ENCODE measurements at regions not wholly inside any gene's neighbourhood (a gene's known extent, or its start where the extent isn't known, plus 50 kb on each side); places are given as distances from the start of the nearest gene placed in this dataset.

- H3K36me3 Mint-ChIP-seq (ENCODE audit: low read depth) = no peaks in the 10 kb centered on the region
Observed at GRCh38 chr21:15138490-15138889, 73.7 kb upstream of the NRIP1 start.

GRCh38 chr21:15139898-15140297, 75.1 kb upstream of the NRIP1 start:
- no peaks in the 10 kb centered on the region for H3K36me3 Mint-ChIP-seq (ENCODE audit: low read depth)
- Histone ChIP-seq H3F3A (replicated peaks; ENCODE audit: low read depth) (no peaks in the 10 kb centered on the region), H3K4me1 (ENCODE audit: insufficient read depth) (no peaks in the 10 kb centered on the region), H3K4me2 (no peak overlapping the region), H3K9me2 (ENCODE audit: insufficient read depth) (no peaks in the 10 kb centered on the region), H4K20me1 (replicated peaks; ENCODE audit: insufficient read depth) (no peaks in the 10 kb centered on the region), H3K36me3 (ENCODE audit: insufficient read depth) (no peaks in the 10 kb centered on the region), H3K27me3 (ENCODE audit: insufficient read depth) (no peaks in the 10 kb centered on the region), H2AFZ (no peak overlapping the region), H3K27ac (ENCODE audit: low read depth) (no peak overlapping the region), H3K79me2 (replicated peaks; ENCODE audit: insufficient read depth) (no peaks in the 10 kb centered on the region), H3K4me3 (no peak overlapping the region)
- TF ChIP-seq ETS1 (IDR thresholded peaks at IDR 0.05) = no peak
- no peak for TF ChIP-seq STAT1 (IDR thresholded peaks at IDR 0.05; ENCODE audit: unreplicated experiment)
- no peak for TF ChIP-seq EZH2phosphoT487 (IDR thresholded peaks at IDR 0.05; ENCODE audit: unreplicated experiment)
- no peak for TF ChIP-seq ZNF331 (CRISPR knock-in tag; IDR thresholded peaks at IDR 0.05; ENCODE audit: low read depth)
- DNase-seq (ENCODE audit: low spot score) (no peak), ATAC-seq (no peak)
- no peaks in the 10 kb centered on the region for H3K27me3 Mint-ChIP-seq (ENCODE audit: insufficient read depth, low read depth, poor library complexity)
- no peaks in the 10 kb centered on the region for H3K4me1 Mint-ChIP-seq
- no peaks in the 10 kb centered on the region for H3K9me3 Mint-ChIP-seq
- H3K4me3 Mint-ChIP-seq = no peak overlapping the region
- H3K27ac Mint-ChIP-seq = no peak overlapping the region

More at GRCh38 chr21:15138490-15138889, 73.7 kb upstream of the NRIP1 start:
- Histone ChIP-seq H3K9me2 (ENCODE audit: insufficient read depth) (0 out of 2 replicates have a peak, but pooled peaks cover under 1% of the 10 kb centered on the region), H3K36me3 (ENCODE audit: insufficient read depth) (no peaks in the 10 kb centered on the region), H3K27ac (ENCODE audit: low read depth) (no peak overlapping the region), H3K79me2 (replicated peaks; ENCODE audit: insufficient read depth) (no peaks in the 10 kb centered on the region), H3K4me3 (no peak overlapping the region), H3F3A (replicated peaks; ENCODE audit: low read depth) (no peaks in the 10 kb centered on the region), H4K20me1 (replicated peaks; ENCODE audit: insufficient read depth) (no peaks in the 10 kb centered on the region), H3K27me3 (ENCODE audit: insufficient read depth) (no peaks in the 10 kb centered on the region), H3K4me1 (ENCODE audit: insufficient read depth) (no peaks in the 10 kb centered on the region), H3K4me2 (no peak overlapping the region), H2AFZ (no peak overlapping the region; the same call in 1 of the 2 replicates)
- no peaks in the 10 kb centered on the region for H3K4me1 Mint-ChIP-seq
- no peaks in the 10 kb centered on the region for H3K27me3 Mint-ChIP-seq (ENCODE audit: insufficient read depth, low read depth, poor library complexity)
- H3K9me3 Mint-ChIP-seq = no peaks in the 10 kb centered on the region
- H3K4me3 Mint-ChIP-seq = no peak overlapping the region
- H3K27ac Mint-ChIP-seq = no peak overlapping the region
- TF ChIP-seq NANOG (IDR thresholded peaks at IDR 0.05; ENCODE audit: borderline replicate concordance) = no peak
- no peak for TF ChIP-seq CREB1 (CRISPR knock-in tag; IDR thresholded peaks at IDR 0.05; ENCODE audit: low read depth)
- TF ChIP-seq EZH2 (IDR thresholded peaks at IDR 0.05; ENCODE audit: low read depth, unreplicated experiment) = no peak
- TF ChIP-seq EZH2phosphoT487 (IDR thresholded peaks at IDR 0.05; ENCODE audit: unreplicated experiment) = no peak
- no peak for DNase-seq (ENCODE audit: low spot score)
- no peak for ATAC-seq

GRCh38 chr21:15140321-15141019, 75.7 kb upstream of the NRIP1 start:
- no peaks in the 10 kb centered on the region for H3K4me1 Mint-ChIP-seq
- no peak for DNase-seq (ENCODE audit: low spot score)

More at GRCh38 chr21:15140321-15141019, 75.7 kb upstream of the NRIP1 start:
- H3K27me3 ChIP-seq (ENCODE audit: insufficient read depth) = no peaks in the 10 kb centered on the region
- no peak overlapping the region for H2AFZ ChIP-seq
- H3K4me1 ChIP-seq (ENCODE audit: insufficient read depth) = no peaks in the 10 kb centered on the region
- H4K20me1 ChIP-seq (replicated peaks; ENCODE audit: insufficient read depth) = no peaks in the 10 kb centered on the region
- Mint-ChIP-seq H3K27ac (no peak overlapping the region), H3K36me3 (ENCODE audit: low read depth) (no peaks in the 10 kb centered on the region), H3K9me3 (no peaks in the 10 kb centered on the region), H3K27me3 (ENCODE audit: insufficient read depth, low read depth, poor library complexity) (no peaks in the 10 kb centered on the region), H3K4me3 (no peak overlapping the region)
- H3F3A ChIP-seq (replicated peaks; ENCODE audit: low read depth) = no peaks in the 10 kb centered on the region
- no peak overlapping the region for H3K27ac ChIP-seq (ENCODE audit: low read depth)
- ATAC-seq = no peak
- H3K4me2 ChIP-seq = no peak overlapping the region
- no peaks in the 10 kb centered on the region for H3K9me2 ChIP-seq (ENCODE audit: insufficient read depth)
- no peak overlapping the region for H3K4me3 ChIP-seq
- TF ChIP-seq CTCF (conservative IDR thresholded peaks at IDR 0.05; ENCODE audit: low read depth in 2 of 2) (no peak), EZH2 (IDR thresholded peaks at IDR 0.05; ENCODE audit: low read depth, unreplicated experiment) (no peak), EZH2phosphoT487 (IDR thresholded peaks at IDR 0.05; ENCODE audit: unreplicated experiment) (no peak), CREB1 (CRISPR knock-in tag; IDR thresholded peaks at IDR 0.05; ENCODE audit: low read depth) (no peak), REST (IDR thresholded peaks at IDR 0.05; ENCODE audit: unreplicated experiment) (no peak), ZNF331 (CRISPR knock-in tag; IDR thresholded peaks at IDR 0.05; ENCODE audit: low read depth) (no peak)
- no peaks in the 10 kb centered on the region for H3K36me3 ChIP-seq (ENCODE audit: insufficient read depth)
- no peaks in the 10 kb centered on the region for H3K79me2 ChIP-seq (replicated peaks; ENCODE audit: insufficient read depth)

All from GM23338 (cell line).